Suprapubic skin (tissue), 4 donors: ENCODE measurements at regions not wholly inside any gene's neighbourhood (a gene's known extent, or its start where the extent isn't known, plus 50 kb on each side); places are given as distances from the start of the nearest gene placed in this dataset.

Source experiments
- CTCF ChIP-seq, 2 donors: fragments of 200-600 bp in 1 of 2; fragments of 450-650 bp in 1 of 2; sonication (generic) in 1 of 2; IDR thresholded peaks; one replicate each; pipeline ENCODE4 v1.5.1; 2016 to 2019; ENCODE audit warnings: antibody characterized with exemption in 2 of 2, mild to moderate bottlenecking in 1 of 2, moderate library complexity in 1 of 2
- POLR2A ChIP-seq, 2 donors: fragments of 450-650 bp; IDR thresholded peaks; one replicate each; pipeline ENCODE4 v1.6.1; 2017; ENCODE audit warnings: antibody characterized with exemption in 2 of 2, mild to moderate bottlenecking in 2 of 2, moderate library complexity in 2 of 2
- POLR2AphosphoS5 ChIP-seq, 3 donors: sonication (generic); formaldehyde crosslinking; IDR thresholded peaks; one replicate each; pipeline ENCODE4 v1.6.1; 2017; ENCODE audit warnings: antibody characterized with exemption in 3 of 3

- TF ChIP-seq CTCF (IDR thresholded peaks at IDR 0.05) (no peak), POLR2AphosphoS5 (IDR thresholded peaks at IDR 0.05) (no peak), POLR2A (IDR thresholded peaks at IDR 0.05) (no peak)
Observed at GRCh38 chr9:118529210-118529609, 825.0 kb downstream of the TLR4 start.
